Transverse colon (tissue), 4 donors: ENCODE measurements at regions not wholly inside any gene's neighbourhood (a gene's known extent, or its start where the extent isn't known, plus 50 kb on each side); places are given as distances from the start of the nearest gene placed in this dataset.

ENCODE experiments used
- DNase-seq: peaks from one replicate; pipeline ENCODE4 v3.0.0-alpha.2; 2019
- H3K27ac ChIP-seq, 4 donors: fragments of 200-600 bp; sonication (generic); 2 replicates each; pipeline ENCODE4 v1.5.1; 2016 to 2018; ENCODE audit warnings: inconsistent platforms in 4 of 4
- H3K27me3 ChIP-seq: fragments of 200-600 bp; sonication (generic); 2 replicates; pipeline ENCODE4 v1.5.1; 2017; ENCODE audit warnings: inconsistent platforms
- H3K36me3 ChIP-seq, 4 donors: fragments of 200-600 bp; sonication (generic); 2 replicates each; pipeline ENCODE4 v1.5.1; 2017 to 2019; ENCODE audit warnings: inconsistent platforms in 4 of 4
- H3K4me1 ChIP-seq, 4 donors: fragments of 200-600 bp; sonication (generic); 2 replicates each; pipeline ENCODE4 v1.5.1; 2017 to 2020; ENCODE audit warnings: inconsistent platforms in 4 of 4
- H3K4me3 ChIP-seq, 4 donors: fragments of 200-600 bp; sonication (generic); 1 replicate in 1 of 4; 2 replicates in 3 of 4; pipeline versions ENCODE4 v1.5.1 to v1.6.1; 2017 to 2019; ENCODE audit warnings: inconsistent platforms in 4 of 4
- H3K9me3 ChIP-seq, 2 donors: fragments of 200-600 bp; sonication (generic); 2 replicates each; pipeline ENCODE4 v1.5.1; 2017 to 2019; ENCODE audit warnings: inconsistent platforms in 2 of 2
- CTCF ChIP-seq, 5 experiments: fragments of 200-600 bp in 3 of 5; fragments of 450-650 bp in 2 of 5; sonication (generic) in 3 of 5; IDR thresholded peaks; 1 replicate in 2 of 5; 2 replicates in 3 of 5; pipeline ENCODE4 v1.5.1; 2016 to 2017; ENCODE audit warnings: antibody characterized with exemption in 5 of 5, inconsistent platforms in 3 of 5, mild to moderate bottlenecking in 2 of 5, moderate library complexity in 1 of 5
- EP300 ChIP-seq: sonication (generic); formaldehyde crosslinking; IDR thresholded peaks from one replicate; pipeline ENCODE4 v1.6.1; 2017; ENCODE audit warnings: antibody characterized with exemption, low read depth
- POLR2A ChIP-seq: fragments of 450-650 bp; IDR thresholded peaks from one replicate; pipeline ENCODE4 v1.6.1; 2016; ENCODE audit warnings: antibody characterized with exemption, mild to moderate bottlenecking, moderate library complexity
- POLR2AphosphoS5 ChIP-seq, 3 donors: sonication (generic); formaldehyde crosslinking; IDR thresholded peaks; one replicate each; pipeline ENCODE4 v1.6.1; 2016; ENCODE audit warnings: antibody characterized with exemption in 3 of 3
- WGBS, 2 donors: methylation state at CpG; one replicate each; pipeline ENCODE4 v1.1.5; 2018; ENCODE audit warnings: low coverage in 1 of 2; 5-methylcytosine and 5-hydroxymethylcytosine counted together
- in situ Hi-C, 4 donors: fragments of 200-750 bp; cut with MboI; loops; one replicate each; pipeline versions ENCODE4 v1.15.0 to v1.15.1; 2017; ENCODE audit warnings: low sequenced_read_pairs in 3 of 4, low pct_ligation_motif_present in 1 of 4, low pct_unique_long_range_greater_than_20kb in 1 of 4
- intact Hi-C: fragments of 100-400 bp; cut with DNase I; formaldehyde crosslinking; loops from one replicate; pipeline ENCODE4 v1.15.1; 2023; ENCODE audit warnings: low total_unique reads

GRCh38 chr14:100388103-100389054 is 65.2 kb downstream of the SLC25A47 start:
- H3K9me3 ChIP-seq = no peaks in the 10 kb centered on the region
- TF ChIP-seq CTCF (IDR thresholded peaks at IDR 0.05) (no peak), POLR2AphosphoS5 (IDR thresholded peaks at IDR 0.05) (peak in 1 of 3 donors; percentile 34), EP300 (no peak)
- peaks cover 6 to 77% (median 43%) of the 10 kb centered on the region in 4 donors for H3K4me1 ChIP-seq
- in situ Hi-C loops (loop anchor here (5.0 to 10.0 kb wide), 2 partner anchors 256 to 264 kb away; no protein-coding TSS in a partner anchor), intact Hi-C loops (loop anchor here (10.0 kb wide), 1 partner anchor 1236 kb away; no protein-coding TSS in a partner anchor)
- WGBS, 2 donors = 46 to 51% methylated on average over 18 of the region's 18 CpGs
- H3K27ac ChIP-seq = peak overlapping the region; percentile 72 to 84 (median 82)
- H3K27me3 ChIP-seq = no peaks in the 10 kb centered on the region
- DNase-seq = peak; percentile 59
- H3K36me3 ChIP-seq = no peaks in the 10 kb centered on the region
- H3K4me3 ChIP-seq = peak overlapping the region in 1 of 4 donors; percentile 30

GRCh38 chr14:100389497-100390104 is 66.5 kb downstream of the SLC25A47 start:
- in situ Hi-C loops = loop anchor here (5.0 to 10.0 kb wide), 2 partner anchors 255 to 263 kb away; no protein-coding TSS in a partner anchor
- WGBS, 2 donors = 33 to 53% methylated on average over 1 to 11 of the region's 12 CpGs
- intact Hi-C loops = loop anchor here (10.0 kb wide), 1 partner anchor 1235 kb away; no protein-coding TSS in a partner anchor

GRCh38 chr14:100391173-100391572 is 68.0 kb downstream of the SLC25A47 start:
- peaks cover 8 to 71% (median 38%) of the 10 kb centered on the region in 4 donors for H3K4me1 ChIP-seq
- H3K27ac ChIP-seq = peak overlapping the region in 2 of 4 donors; percentile 80 to 84
- H3K36me3 ChIP-seq = no peaks in the 10 kb centered on the region
- no peaks in the 10 kb centered on the region for H3K9me3 ChIP-seq
- TF ChIP-seq POLR2AphosphoS5 (IDR thresholded peaks at IDR 0.05) (no peak), EP300 (no peak), CTCF (IDR thresholded peaks at IDR 0.05) (no peak), POLR2A (no peak)
- H3K27me3 ChIP-seq = no peaks in the 10 kb centered on the region
- DNase-seq = no peak
- intact Hi-C loops (no loop called here), in situ Hi-C loops (no loop called here)
- H3K4me3 ChIP-seq = no peak overlapping the region
- WGBS, 2 donors = 91 to 100% methylated on average over 3 to 15 of the region's 15 CpGs

More at GRCh38 chr14:100389497-100390104, 66.5 kb downstream of the SLC25A47 start:
- Histone ChIP-seq H3K4me1 (peaks cover 8 to 79% (median 40%) of the 10 kb centered on the region in 4 donors), H3K4me3 (no peak overlapping the region), H3K36me3 (no peaks in the 10 kb centered on the region), H3K27me3 (no peaks in the 10 kb centered on the region), H3K9me3 (no peaks in the 10 kb centered on the region), H3K27ac (peak overlapping the region; percentile 72 to 84 (median 82))
- no peak for TF ChIP-seq POLR2A
- no peak for TF ChIP-seq EP300
- no peak for TF ChIP-seq POLR2AphosphoS5 (IDR thresholded peaks at IDR 0.05)
- no peak for TF ChIP-seq CTCF (IDR thresholded peaks at IDR 0.05)
- peak; percentile 57 for DNase-seq

GRCh38 chr14:100391724-100392123 is 68.6 kb downstream of the SLC25A47 start:
- no peak for DNase-seq
- no peaks in the 10 kb centered on the region for H3K36me3 ChIP-seq
- in situ Hi-C loops = no loop called here
- 63 to 75% methylated on average over 2 of the region's 2 CpGs for WGBS, 2 donors
- no peaks in the 10 kb centered on the region for H3K27me3 ChIP-seq
- no peak for TF ChIP-seq POLR2AphosphoS5 (IDR thresholded peaks at IDR 0.05)
- TF ChIP-seq CTCF (IDR thresholded peaks at IDR 0.05) = no peak
- no peak for TF ChIP-seq POLR2A
- H3K9me3 ChIP-seq = no peaks in the 10 kb centered on the region
- H3K4me1 ChIP-seq = peaks cover 8 to 68% (median 38%) of the 10 kb centered on the region in 4 donors
- intact Hi-C loops = no loop called here
- peak overlapping the region in 1 of 4 donors; percentile 57 for H3K27ac ChIP-seq
- no peak overlapping the region for H3K4me3 ChIP-seq
